Endothelial cell of umbilical vein (primary cell): ENCODE measurements at regions not wholly inside any gene's neighbourhood (a gene's known extent, or its start where the extent isn't known, plus 50 kb on each side); places are given as distances from the start of the nearest gene placed in this dataset.

Experiments used
- BruUV-seq: library from RNA; stranded (reverse); fragments of 400-500 nt; replicated peaks from 2 replicates; lab custom pipeline; 2021; lab: Mats Ljungman, UMichigan
- CTCF ChIA-PET: fragments of 300-600, 350-600 bp; sonication (Branson Sonifier 250); formaldehyde crosslinking; loops from one replicate; lab custom pipeline; 2021; ENCODE audit warnings: antibody characterized with exemption, inconsistent platforms; lab: Charles Lee
- POLR2A ChIA-PET: fragments of 300-600, 350-600 bp; sonication (Branson Sonifier 250); formaldehyde crosslinking; loops from one replicate; lab custom pipeline; 2021; ENCODE audit warnings: antibody characterized with exemption, inconsistent platforms; lab: Charles Lee
- DNase-seq: peaks from one replicate; pipeline ENCODE4 v3.0.0-alpha.2; 2011; ENCODE audit warnings: low read depth, low spot score
- FAIRE-seq: peaks from 2 replicates; lab custom pipeline; 2011; peaks lifted over from hg19 to GRCh38; lab: Jason Lieb, UNC
- H2AFZ ChIP-seq: 2 replicates; pipeline ENCODE4 v1.6.0; 2012; ENCODE audit warnings: low read depth, low read length, control low read depth, inconsistent platforms
- H3K27ac ChIP-seq: 2 replicates; pipeline ENCODE4 v1.5.1; 2011; ENCODE audit warnings: low read depth, mild to moderate bottlenecking, control low read depth, low read length, moderate library complexity; ENCODE audit not compliant: insufficient read depth
- H3K27me3 ChIP-seq, 2 experiments: 2 replicates each; pipeline versions ENCODE4 v1.6.0 to v1.6.1; 2011; ENCODE audit warnings: low read length in 2 of 2, mixed read lengths in 1 of 2; ENCODE audit not compliant: control insufficient read depth in 2 of 2, insufficient read depth in 2 of 2
- H3K36me3 ChIP-seq, 2 experiments: 2 replicates in 1 of 2; 3 replicates in 1 of 2; pipeline ENCODE4 v1.5.1; 2011; ENCODE audit warnings: low read length in 2 of 2, mild to moderate bottlenecking in 1 of 2, moderate library complexity in 1 of 2; ENCODE audit not compliant: control insufficient read depth in 2 of 2, insufficient read depth in 2 of 2; ENCODE audit errors: extremely low read depth in 1 of 2
- H3K4me1 ChIP-seq: 3 replicates; pipeline ENCODE4 v1.5.1; 2011; ENCODE audit warnings: mild to moderate bottlenecking, low read length; ENCODE audit not compliant: control insufficient read depth, insufficient read depth; ENCODE audit errors: extremely low read depth
- H3K4me2 ChIP-seq: 2 replicates; pipeline ENCODE4 v1.6.1; 2011; ENCODE audit warnings: low read length, control low read depth, mixed read lengths; ENCODE audit not compliant: insufficient read depth
- H3K4me3 ChIP-seq, 3 experiments: fragments of 200-600 bp in 1 of 3; sonication (generic), shearing (Covaris generic) in 1 of 3; replicated peaks in 1 of 3; 2 replicates each; pipeline ENCODE4 v1.5.1; 2011 to 2016; ENCODE audit warnings: control low read depth in 3 of 3, low read length in 3 of 3, mild to moderate bottlenecking in 2 of 3, inconsistent platforms in 1 of 3, low read depth in 1 of 3, moderate library complexity in 1 of 3; ENCODE audit not compliant: insufficient read depth in 1 of 3
- H3K79me2 ChIP-seq: 2 replicates; pipeline ENCODE4 v1.6.0; 2012; ENCODE audit warnings: low read length, inconsistent platforms; ENCODE audit not compliant: control insufficient read depth, insufficient read depth
- H3K9ac ChIP-seq: replicated peaks from 2 replicates; pipeline ENCODE3; 2011; ENCODE audit warnings: low read length, control low read depth; ENCODE audit not compliant: insufficient read depth; ENCODE audit errors: extremely low read depth
- H3K9me1 ChIP-seq: replicated peaks from 3 replicates; pipeline ENCODE4 v1.6.0; 2011; ENCODE audit warnings: mild to moderate bottlenecking, low read length; ENCODE audit not compliant: control insufficient read depth, insufficient read depth; ENCODE audit errors: extremely low read depth
- H3K9me3 ChIP-seq: replicated peaks from 2 replicates; pipeline ENCODE4 v1.5.1; 2012; ENCODE audit warnings: low read length, inconsistent platforms; ENCODE audit not compliant: control insufficient read depth, insufficient read depth
- H4K20me1 ChIP-seq: replicated peaks from 2 replicates; pipeline ENCODE3; 2011; ENCODE audit warnings: mild to moderate bottlenecking, low read length; ENCODE audit not compliant: control insufficient read depth, insufficient read depth; ENCODE audit errors: extremely low read depth
- CTCF ChIP-seq, 2 donors: IDR thresholded peaks; 1 replicate in 1 of 2; 2 replicates in 1 of 2; pipeline ENCODE4 v1.5.1; 2011; ENCODE audit warnings: low read length in 2 of 2, mild to moderate bottlenecking in 2 of 2, moderate library complexity in 2 of 2, control low read depth in 1 of 2, inconsistent platforms in 1 of 2, low read depth in 1 of 2; ENCODE audit not compliant: insufficient read depth in 1 of 2; ENCODE audit errors: extremely low read depth in 1 of 2
- EZH2 ChIP-seq: IDR thresholded peaks from 2 replicates; pipeline ENCODE4 v1.6.1; 2012; ENCODE audit warnings: borderline replicate concordance, low read depth, mild to moderate bottlenecking, moderate library complexity, low read length, inconsistent platforms; ENCODE audit not compliant: severe bottlenecking
- FOS ChIP-seq: IDR thresholded peaks from 2 replicates; pipeline ENCODE4 v1.6.1; 2011; ENCODE audit warnings: mild to moderate bottlenecking, low read length, moderate library complexity, borderline replicate concordance; ENCODE audit not compliant: insufficient read depth
- GATA2 ChIP-seq: IDR thresholded peaks from 2 replicates; pipeline ENCODE4 v1.7.0; 2011; ENCODE audit warnings: low read depth, mild to moderate bottlenecking, moderate library complexity, mixed read lengths, low read length; ENCODE audit not compliant: insufficient read length, insufficient read depth
- JUN ChIP-seq: IDR thresholded peaks from 2 replicates; pipeline ENCODE4 v1.6.1; 2011; ENCODE audit warnings: borderline replicate concordance, low read depth; ENCODE audit not compliant: insufficient read length, insufficient read depth
- MAX ChIP-seq: IDR thresholded peaks from 2 replicates; pipeline ENCODE4 v1.6.1; 2011; ENCODE audit not compliant: insufficient read depth, insufficient read length
- MYC ChIP-seq: IDR thresholded peaks from one replicate; pipeline ENCODE4 v1.6.1; 2011; ENCODE audit warnings: mild to moderate bottlenecking, low read depth, low read length
- POLR2A ChIP-seq: IDR thresholded peaks from 2 replicates; pipeline ENCODE4 v1.6.1; 2012; ENCODE audit warnings: low read depth, mild to moderate bottlenecking, control low read depth, low read length
- POLR2AphosphoS5 ChIP-seq: IDR thresholded peaks from 2 replicates; pipeline ENCODE4 v1.6.1; 2012; ENCODE audit warnings: low read depth, mild to moderate bottlenecking, control low read depth, low read length, moderate library complexity; ENCODE audit not compliant: insufficient read depth
- dilution Hi-C: fragments of 300-500 bp; cut with MboI; formaldehyde crosslinking; loops from one replicate; pipeline ENCODE4 v1.15.0; 2019; ENCODE audit warnings: low sequenced_read_pairs; ENCODE audit not compliant: extremely low pct_ligation_motif_present
- intact Hi-C: fragments of 100-400 bp; cut with micrococcal nuclease; formaldehyde crosslinking; loops from one replicate; pipeline ENCODE4 v1.10.0; 2022

- no peak overlapping the region for H3K4me2 ChIP-seq
- no TSS peak for BruUV-seq
- H4K20me1 ChIP-seq = no peaks in the 10 kb centered on the region
- H3K79me2 ChIP-seq = no peaks in the 10 kb centered on the region
- no peaks in the 10 kb centered on the region for H3K9me3 ChIP-seq
- H3K9ac ChIP-seq = no peak overlapping the region
- H3K36me3 ChIP-seq = no peaks in the 10 kb centered on the region
- no peak overlapping the region for H3K4me3 ChIP-seq
- no peak overlapping the region for H2AFZ ChIP-seq
- POLR2A ChIA-PET = no interaction called here
- FAIRE-seq (no peak), DNase-seq (no peak)
- CTCF ChIA-PET = interaction anchor here (1.2 kb wide), 1 partner anchor 20 kb away, joined by 3 read pairs; no protein-coding TSS in a partner anchor
- H3K4me1 ChIP-seq = no peaks in the 10 kb centered on the region
- TF ChIP-seq MYC = no peak
- no peak for TF ChIP-seq GATA2
- TF ChIP-seq POLR2AphosphoS5 = no peak
- TF ChIP-seq CTCF (IDR thresholded peaks at IDR 0.05; ENCODE audit: extremely low read depth in 1 of 2, insufficient read depth in 1 of 2, low read depth in 1 of 2, low read length in 2 of 2) = no peak
- no peak for TF ChIP-seq POLR2A
- TF ChIP-seq FOS = no peak
- no peak for TF ChIP-seq MAX
- TF ChIP-seq JUN = no peak
- no peak for TF ChIP-seq EZH2
- dilution Hi-C loops (no loop called here), intact Hi-C loops (no loop called here)
- H3K27ac ChIP-seq = no peak overlapping the region
- H3K27me3 ChIP-seq = no peaks in the 10 kb centered on the region
- no peaks in the 10 kb centered on the region for H3K9me1 ChIP-seq
These were observed 428.8 kb downstream of the PYDC2 start for GRCh38 chr3:191889756-191890155.
